GM23248 (cell line): ENCODE measurements at regions not wholly inside any gene's neighbourhood (a gene's known extent, or its start where the extent isn't known, plus 50 kb on each side); places are given as distances from the start of the nearest gene placed in this dataset.

ENCODE experiments used
- DNase-seq: peaks from one replicate; pipeline ENCODE4 v3.0.0-alpha.2; 2015
- H2AFZ ChIP-seq: fragments of 200-600 bp; sonication (generic); 2 replicates; pipeline ENCODE4 v1.6.1; 2016; ENCODE audit warnings: antibody characterized with exemption
- H3F3A ChIP-seq: fragments of 200-600 bp; sonication (generic); 2 replicates; pipeline ENCODE4 v1.6.1; 2016; ENCODE audit warnings: mild to moderate bottlenecking, antibody characterized with exemption, mixed run types; ENCODE audit not compliant: insufficient read depth
- H3K27ac ChIP-seq: fragments of 200-600 bp; sonication (generic); 2 replicates; pipeline ENCODE4 v1.5.1; 2016; ENCODE audit warnings: mild to moderate bottlenecking
- H3K27me3 ChIP-seq: fragments of 200-600 bp; sonication (generic); replicated peaks from 2 replicates; pipeline ENCODE4 v1.6.1; 2016; ENCODE audit warnings: mild to moderate bottlenecking; ENCODE audit not compliant: insufficient read depth
- H3K36me3 ChIP-seq: fragments of 200-600 bp; sonication (generic); 2 replicates; pipeline ENCODE4 v1.6.1; 2016; ENCODE audit warnings: low read depth, mild to moderate bottlenecking
- H3K4me1 ChIP-seq: fragments of 200-600 bp; sonication (generic); 2 replicates; pipeline ENCODE4 v1.6.1; 2016; ENCODE audit warnings: mild to moderate bottlenecking; ENCODE audit not compliant: insufficient read depth
- H3K4me2 ChIP-seq: fragments of 200-600 bp; sonication (generic); one replicate; pipeline ENCODE4 v1.6.1; 2016; ENCODE audit warnings: mild to moderate bottlenecking; ENCODE audit not compliant: unreplicated experiment
- H3K4me3 ChIP-seq: fragments of 200-600 bp; sonication (generic); 2 replicates; pipeline ENCODE4 v1.5.1; 2016; ENCODE audit warnings: mild to moderate bottlenecking
- H3K79me2 ChIP-seq: fragments of 200-600 bp; sonication (generic); 2 replicates; pipeline ENCODE4 v1.6.1; 2016; ENCODE audit warnings: mild to moderate bottlenecking; ENCODE audit not compliant: insufficient read depth
- H3K9ac ChIP-seq: fragments of 200-600 bp; sonication (generic); 2 replicates; pipeline ENCODE4 v1.6.1; 2016; ENCODE audit warnings: mild to moderate bottlenecking
- H3K9me2 ChIP-seq: fragments of 200-600 bp; sonication (generic); 2 replicates; pipeline ENCODE4 v1.6.1; 2016; ENCODE audit warnings: mixed run types, mild to moderate bottlenecking, moderate library complexity; ENCODE audit not compliant: insufficient read depth
- H3K9me3 ChIP-seq: fragments of 200-600 bp; sonication (generic); one replicate; pipeline ENCODE4 v1.6.1; 2017; ENCODE audit warnings: low read depth
- H4K20me1 ChIP-seq: fragments of 200-600 bp; sonication (generic); 2 replicates; pipeline ENCODE4 v1.6.0; 2016; ENCODE audit not compliant: insufficient read depth
- EZH2 ChIP-seq: fragments of 200-600 bp; sonication (generic); IDR thresholded peaks from 2 replicates; pipeline ENCODE4 v1.6.1; 2018; ENCODE audit warnings: antibody characterized with exemption, mild to moderate bottlenecking; ENCODE audit not compliant: insufficient read depth, poor library complexity, severe bottlenecking
- EZH2phosphoT487 ChIP-seq: fragments of 200-600 bp; sonication (generic); IDR thresholded peaks from 2 replicates; pipeline ENCODE4 v1.6.1; 2018; ENCODE audit warnings: antibody characterized with exemption, moderate library complexity, mild to moderate bottlenecking, low read depth; ENCODE audit not compliant: insufficient read depth
- WGBS, 2 experiments: methylation state at CpG; one replicate each; pipeline ENCODE4 v1.1.6; 2015 to 2017; ENCODE audit warnings: low lambda C conversion rate in 2 of 2, low coverage in 1 of 2; ENCODE audit errors: missing lambda C conversion rate in 2 of 2; 5-methylcytosine and 5-hydroxymethylcytosine counted together
- in situ Hi-C: fragments of 300-500 bp; cut with MboI; formaldehyde crosslinking; loops from 2 replicates; pipeline ENCODE4 v1.15.0; 2020

DNA sequence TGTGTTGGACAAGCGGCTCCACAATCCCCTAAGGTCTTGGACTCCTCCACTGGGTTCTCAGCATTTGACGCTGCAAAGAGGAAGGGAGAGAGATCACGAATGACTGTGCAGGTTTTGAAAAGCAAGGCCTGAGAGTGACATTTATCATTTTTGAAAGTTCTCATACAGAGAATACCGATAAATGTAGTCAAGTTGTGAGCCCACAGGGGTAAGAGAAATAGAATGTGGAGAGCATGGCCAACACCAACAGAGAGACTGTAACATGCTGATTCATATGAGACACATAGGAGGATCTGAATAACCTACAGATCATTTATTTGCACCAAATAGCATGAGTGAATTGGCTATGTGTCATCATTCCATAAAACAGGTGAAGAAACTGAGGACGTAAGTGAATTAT lies 230.5 kb upstream of the MBL2 start:
- DNase-seq = no peak
- Histone ChIP-seq H2AFZ (no peak overlapping the region), H4K20me1 (no peaks in the 10 kb centered on the region), H3K4me1 (no peaks in the 10 kb centered on the region), H3K36me3 (no peaks in the 10 kb centered on the region), H3K4me2 (no peak overlapping the region), H3K27me3 (no peaks in the 10 kb centered on the region), H3K9ac (no peak overlapping the region), H3K9me2 (no peaks in the 10 kb centered on the region), H3K79me2 (no peaks in the 10 kb centered on the region), H3K9me3 (no peaks in the 10 kb centered on the region), H3F3A (no peaks in the 10 kb centered on the region), H3K4me3 (no peak overlapping the region), H3K27ac (no peak overlapping the region)
- WGBS, 2 experiments = 39 to 51% methylated on average over 5 of the region's 5 CpGs
- TF ChIP-seq EZH2phosphoT487 (no peak), EZH2 (no peak)
- in situ Hi-C loops = no loop called here

DNA sequence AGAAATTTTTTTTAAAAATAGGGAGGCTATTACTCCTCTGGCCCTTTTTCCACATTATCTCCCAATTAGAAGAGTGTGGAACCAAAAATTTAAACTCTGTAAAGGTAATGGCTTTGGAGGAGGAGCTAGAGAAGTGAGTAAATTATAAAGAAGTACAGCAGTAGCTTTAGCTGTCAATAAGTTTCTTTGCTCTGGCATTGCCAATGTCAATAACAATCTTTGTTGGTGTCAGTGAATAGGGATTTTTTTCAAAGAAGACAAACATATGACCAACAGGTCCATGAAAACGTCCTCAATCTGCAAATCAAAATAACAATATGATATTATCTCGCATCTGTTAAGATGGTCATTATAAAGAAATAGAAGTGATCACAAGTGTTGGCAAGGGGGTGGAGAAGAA lies 227.1 kb upstream of the MBL2 start:
- Histone ChIP-seq H3K36me3 (no peaks in the 10 kb centered on the region), H3K4me1 (no peaks in the 10 kb centered on the region), H3K27me3 (no peaks in the 10 kb centered on the region), H3K9me2 (no peaks in the 10 kb centered on the region), H3K9ac (no peak overlapping the region), H3K4me3 (no peak overlapping the region), H2AFZ (no peak overlapping the region), H3F3A (no peaks in the 10 kb centered on the region), H3K79me2 (no peaks in the 10 kb centered on the region), H4K20me1 (no peaks in the 10 kb centered on the region), H3K9me3 (no peaks in the 10 kb centered on the region), H3K4me2 (no peak overlapping the region), H3K27ac (no peak overlapping the region)
- in situ Hi-C loops = no loop called here
- WGBS, 2 experiments = 2 to 9% methylated on average over 2 of the region's 2 CpGs
- no peak for TF ChIP-seq EZH2phosphoT487
- no peak for TF ChIP-seq EZH2
- no peak for DNase-seq

DNA sequence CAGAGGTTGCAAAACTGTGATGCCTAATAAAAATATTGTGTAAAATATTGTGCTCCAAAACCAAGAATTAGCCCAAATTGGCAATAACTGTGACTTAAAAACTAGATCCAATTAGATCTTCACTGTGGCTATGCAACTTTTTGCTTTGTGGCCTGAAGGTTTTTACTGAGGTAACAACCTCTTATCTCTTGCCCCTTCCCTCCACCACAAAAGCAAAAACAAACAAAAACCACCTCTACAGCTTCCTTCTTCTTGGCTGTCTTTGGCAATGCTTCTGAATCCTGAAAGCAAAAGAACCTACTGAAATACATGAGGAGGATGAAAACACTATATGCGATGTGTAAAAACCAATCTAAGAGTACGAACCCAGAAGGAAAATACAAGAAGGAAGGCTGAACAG lies 226.7 kb upstream of the MBL2 start:
- Histone ChIP-seq H3K9me3 (no peaks in the 10 kb centered on the region), H3K4me2 (no peak overlapping the region), H3K4me3 (no peak overlapping the region), H3K79me2 (no peaks in the 10 kb centered on the region), H3F3A (no peaks in the 10 kb centered on the region), H3K27me3 (no peaks in the 10 kb centered on the region), H3K27ac (no peak overlapping the region), H3K36me3 (no peaks in the 10 kb centered on the region), H2AFZ (no peak overlapping the region), H4K20me1 (no peaks in the 10 kb centered on the region), H3K9ac (no peak overlapping the region), H3K9me2 (no peaks in the 10 kb centered on the region), H3K4me1 (no peaks in the 10 kb centered on the region)
- in situ Hi-C loops = no loop called here
- TF ChIP-seq EZH2phosphoT487 = no peak
- no peak for TF ChIP-seq EZH2
- no peak for DNase-seq
- 66% methylated on average over 2 of the region's 2 CpGs for WGBS, 2 experiments

DNA sequence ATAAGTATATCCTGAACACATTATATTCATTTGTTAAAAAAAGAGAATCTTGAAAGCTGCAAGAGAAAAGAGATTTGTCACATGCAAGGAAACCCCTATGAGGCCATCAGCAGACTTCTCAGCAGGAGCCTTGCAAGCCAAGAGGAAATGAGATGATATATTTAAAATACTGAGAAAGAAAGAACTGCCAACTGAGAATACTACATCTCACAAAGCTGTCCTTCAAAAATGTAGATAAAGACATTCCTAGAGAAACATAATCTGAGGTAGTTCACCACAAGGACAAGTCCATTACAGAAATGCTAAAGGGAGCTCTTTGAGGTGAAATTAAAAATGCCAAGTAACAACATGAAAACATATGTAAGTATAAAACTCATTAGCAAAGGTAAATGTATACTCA lies 224.4 kb upstream of the MBL2 start:
- H3K4me2 ChIP-seq = no peak overlapping the region

DNA sequence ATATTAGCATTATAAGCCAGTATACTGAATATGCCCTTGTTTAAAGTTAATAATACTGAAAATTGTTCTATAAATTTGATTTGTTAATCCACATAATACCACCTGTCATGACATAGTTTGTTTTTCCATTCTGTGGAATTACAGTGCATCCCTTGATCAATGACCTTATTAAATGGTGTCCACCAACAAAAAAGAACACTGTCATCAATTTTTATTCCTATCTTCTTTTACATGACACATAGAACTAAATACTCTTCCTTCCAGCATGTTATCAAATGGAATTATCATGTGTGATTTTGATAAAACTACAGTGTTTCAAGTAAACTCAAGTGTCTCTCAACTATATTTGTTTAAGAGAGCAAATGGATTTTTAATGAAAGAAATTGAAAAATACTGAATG lies 221.8 kb upstream of the MBL2 start:
- in situ Hi-C loops = no loop called here
- no peak overlapping the region for H3K27ac ChIP-seq
- H3K9me2 ChIP-seq = no peaks in the 10 kb centered on the region
- H3F3A ChIP-seq = no peaks in the 10 kb centered on the region
- H3K79me2 ChIP-seq = no peaks in the 10 kb centered on the region
- H2AFZ ChIP-seq = no peak overlapping the region
- TF ChIP-seq EZH2 (no peak), EZH2phosphoT487 (no peak)
- no peak overlapping the region for H3K9ac ChIP-seq
- H3K4me3 ChIP-seq = no peak overlapping the region
- no peak for DNase-seq
- H3K4me2 ChIP-seq = no peak overlapping the region
- H3K4me1 ChIP-seq = no peaks in the 10 kb centered on the region
- no peaks in the 10 kb centered on the region for H4K20me1 ChIP-seq
- no peaks in the 10 kb centered on the region for H3K36me3 ChIP-seq
- H3K9me3 ChIP-seq = no peaks in the 10 kb centered on the region
- H3K27me3 ChIP-seq = no peaks in the 10 kb centered on the region

More for the DNA sequence above, 224.4 kb upstream of the MBL2 start:
- Histone ChIP-seq H3K4me3 (no peak overlapping the region), H4K20me1 (no peaks in the 10 kb centered on the region), H3K9me3 (no peaks in the 10 kb centered on the region), H3K4me1 (no peaks in the 10 kb centered on the region), H3K9ac (no peak overlapping the region), H2AFZ (no peak overlapping the region), H3F3A (no peaks in the 10 kb centered on the region), H3K36me3 (no peaks in the 10 kb centered on the region), H3K27ac (no peak overlapping the region), H3K9me2 (no peaks in the 10 kb centered on the region), H3K79me2 (no peaks in the 10 kb centered on the region), H3K27me3 (no peaks in the 10 kb centered on the region)
- in situ Hi-C loops = no loop called here
- no peak for DNase-seq
- TF ChIP-seq EZH2 = no peak
- no peak for TF ChIP-seq EZH2phosphoT487
